ENCODE measurements at regions not wholly inside any gene's neighbourhood (a gene's known extent, or its start where the extent isn't known, plus 50 kb on each side); places are given as distances from the start of the nearest gene placed in this dataset.
A peak's percentile ranks its signal among the peaks of the same experiment; 100 is the strongest.

DNA sequence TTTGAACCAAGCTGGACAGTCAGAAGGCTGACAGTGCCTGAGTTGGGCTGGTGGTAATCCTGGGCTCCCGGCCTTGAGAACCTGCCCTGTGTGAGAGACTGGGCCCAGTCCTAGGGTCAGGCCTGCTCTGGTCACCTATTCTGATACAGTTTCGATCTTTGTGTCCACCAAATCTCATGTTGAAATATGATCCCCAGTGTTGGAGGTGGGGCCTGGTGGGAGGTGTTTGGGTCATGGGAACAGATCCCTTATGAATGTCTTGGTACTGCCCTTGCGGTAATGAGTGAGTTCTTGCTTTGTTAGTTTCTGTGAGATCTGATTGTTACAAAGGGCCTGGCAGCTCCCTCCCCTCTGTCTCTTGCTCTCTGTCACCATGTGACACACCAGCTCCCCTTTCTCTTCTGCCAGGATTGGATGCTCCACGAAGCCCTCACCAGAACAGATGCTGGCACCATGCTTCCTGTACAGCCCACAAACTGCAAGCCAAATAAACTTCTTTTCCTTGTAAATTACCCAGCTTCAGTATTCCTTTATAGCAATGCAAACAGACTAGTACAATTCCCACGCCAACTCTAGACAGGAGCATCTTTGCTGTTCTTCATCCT lies 111.8 kb upstream of the ZNF438 start:
- H3K4me3 ChIP-seq, result no peak overlapping the region
- H3K27ac ChIP-seq (replicated peaks in 1 of 4), result no peak overlapping the region
- H3K9me3 ChIP-seq, result no peaks in the 10 kb centered on the region
- TF ChIP-seq POLR2AphosphoS5 (IDR thresholded peaks at IDR 0.05) (no peak), POLR2A (IDR thresholded peaks at IDR 0.05; ENCODE audit: low read depth) (no peak)
- TF ChIP-seq, protein P1, sequence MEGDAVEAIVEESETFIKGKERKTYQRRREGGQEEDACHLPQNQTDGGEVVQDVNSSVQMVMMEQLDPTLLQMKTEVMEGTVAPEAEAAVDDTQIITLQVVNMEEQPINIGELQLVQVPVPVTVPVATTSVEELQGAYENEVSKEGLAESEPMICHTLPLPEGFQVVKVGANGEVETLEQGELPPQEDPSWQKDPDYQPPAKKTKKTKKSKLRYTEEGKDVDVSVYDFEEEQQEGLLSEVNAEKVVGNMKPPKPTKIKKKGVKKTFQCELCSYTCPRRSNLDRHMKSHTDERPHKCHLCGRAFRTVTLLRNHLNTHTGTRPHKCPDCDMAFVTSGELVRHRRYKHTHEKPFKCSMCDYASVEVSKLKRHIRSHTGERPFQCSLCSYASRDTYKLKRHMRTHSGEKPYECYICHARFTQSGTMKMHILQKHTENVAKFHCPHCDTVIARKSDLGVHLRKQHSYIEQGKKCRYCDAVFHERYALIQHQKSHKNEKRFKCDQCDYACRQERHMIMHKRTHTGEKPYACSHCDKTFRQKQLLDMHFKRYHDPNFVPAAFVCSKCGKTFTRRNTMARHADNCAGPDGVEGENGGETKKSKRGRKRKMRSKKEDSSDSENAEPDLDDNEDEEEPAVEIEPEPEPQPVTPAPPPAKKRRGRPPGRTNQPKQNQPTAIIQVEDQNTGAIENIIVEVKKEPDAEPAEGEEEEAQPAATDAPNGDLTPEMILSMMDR (IDR thresholded peaks at IDR 0.05), result no peak
- 92% methylated on average over 5 of the region's 5 CpGs for WGBS
- H3K36me3 ChIP-seq, result no peaks in the 10 kb centered on the region
- DNase-seq (ENCODE audit: extremely low spot score), result peak; percentile 83
- no peaks in the 10 kb centered on the region for H3K27me3 ChIP-seq
- intact Hi-C loops (cut with DNase I), result no loop called here
- peaks cover 4 to 15% (median 7%) of the 10 kb centered on the region in 4 donors for H3K4me1 ChIP-seq

DNA sequence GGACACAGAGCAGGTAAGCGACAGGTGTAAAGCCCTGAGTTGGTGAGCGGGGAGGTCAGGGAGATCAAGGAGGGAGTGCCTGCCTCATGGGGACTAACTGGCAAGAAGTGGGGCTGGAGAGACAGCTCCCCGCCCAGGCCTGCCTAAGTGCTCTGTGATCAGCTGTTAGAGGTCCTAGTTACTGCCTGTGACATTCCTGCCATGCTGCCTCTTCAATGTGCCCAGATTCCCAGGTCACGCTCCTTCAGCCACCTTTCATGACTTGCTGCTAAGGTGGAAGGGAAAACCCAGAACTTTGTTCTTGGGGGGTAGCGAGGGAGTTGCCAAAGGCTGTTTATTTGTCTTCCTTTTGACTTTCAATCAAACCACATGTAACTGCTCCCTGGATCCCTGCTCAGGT lies 114.3 kb upstream of the ZNF438 start:
- H3K36me3 ChIP-seq, result no peaks in the 10 kb centered on the region
- no peak overlapping the region for H3K4me3 ChIP-seq
- H3K27ac ChIP-seq (replicated peaks in 1 of 4), result no peak overlapping the region
- no peaks in the 10 kb centered on the region for H3K27me3 ChIP-seq
- peak; percentile 88 for DNase-seq (ENCODE audit: extremely low spot score)
- TF ChIP-seq, protein P1 (IDR thresholded peaks at IDR 0.05), result no peak
- no peak for TF ChIP-seq POLR2A (IDR thresholded peaks at IDR 0.05; ENCODE audit: low read depth)
- 73% methylated on average over 5 of the region's 5 CpGs for WGBS
- intact Hi-C loops (cut with DNase I), result no loop called here
- H3K9me3 ChIP-seq, result no peaks in the 10 kb centered on the region
- peaks cover 4 to 15% (median 7%) of the 10 kb centered on the region in 4 donors for H3K4me1 ChIP-seq

DNA sequence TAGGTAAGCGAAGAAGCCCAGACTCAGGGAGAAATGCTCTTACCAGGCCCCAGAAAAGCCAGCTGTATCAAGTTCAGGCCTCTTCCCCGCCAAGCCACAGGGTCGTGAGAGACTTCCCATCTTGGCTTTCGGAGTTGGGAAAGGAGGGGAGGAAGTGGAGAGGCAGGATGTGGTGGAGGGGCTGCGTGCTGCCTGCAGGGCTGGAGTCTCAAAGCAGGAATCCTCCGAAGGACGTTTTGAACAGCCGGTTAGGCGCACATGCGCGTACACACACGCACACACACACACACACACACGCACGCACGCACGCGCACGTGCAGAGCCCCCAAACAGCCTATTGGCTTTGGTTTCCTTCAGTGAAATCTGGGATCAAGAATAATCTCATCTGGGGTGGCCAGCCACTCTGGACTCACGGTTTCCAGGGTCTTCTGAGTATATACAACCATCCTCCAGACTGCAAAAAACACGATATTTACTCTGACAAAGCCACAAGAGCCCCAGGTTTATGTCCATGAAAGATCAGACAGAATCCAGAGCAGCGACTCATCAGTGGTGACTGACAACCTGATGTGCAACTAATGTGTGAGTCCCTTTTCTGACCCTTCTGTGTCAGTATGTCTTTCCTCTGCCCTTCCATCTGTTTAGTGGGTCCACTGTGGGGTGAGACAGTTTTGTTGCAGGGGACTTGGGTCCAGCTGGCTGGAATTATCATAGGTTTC lies 115.0 kb upstream of the ZNF438 start:
- H3K27me3 ChIP-seq, result no peaks in the 10 kb centered on the region
- TF ChIP-seq POLR2AphosphoS5 (IDR thresholded peaks at IDR 0.05) (no peak), EP300 (IDR thresholded peaks at IDR 0.05) (no peak), POLR2A (IDR thresholded peaks at IDR 0.05; ENCODE audit: low read depth) (no peak)
- TF ChIP-seq, protein P1 (IDR thresholded peaks at IDR 0.05), result no peak
- intact Hi-C loops (cut with DNase I), result no loop called here
- H3K4me1 ChIP-seq, result peaks cover 4 to 15% (median 7%) of the 10 kb centered on the region in 4 donors
- no peaks in the 10 kb centered on the region for H3K9me3 ChIP-seq
- peak overlapping the region in 1 of 4 donors; percentile 5 for H3K4me3 ChIP-seq
- peak; percentile 50 for DNase-seq (ENCODE audit: extremely low spot score)
- H3K36me3 ChIP-seq, result no peaks in the 10 kb centered on the region
- H3K27ac ChIP-seq (replicated peaks in 1 of 4), result no peak overlapping the region
- 49% methylated on average over 20 of the region's 21 CpGs for WGBS

DNA sequence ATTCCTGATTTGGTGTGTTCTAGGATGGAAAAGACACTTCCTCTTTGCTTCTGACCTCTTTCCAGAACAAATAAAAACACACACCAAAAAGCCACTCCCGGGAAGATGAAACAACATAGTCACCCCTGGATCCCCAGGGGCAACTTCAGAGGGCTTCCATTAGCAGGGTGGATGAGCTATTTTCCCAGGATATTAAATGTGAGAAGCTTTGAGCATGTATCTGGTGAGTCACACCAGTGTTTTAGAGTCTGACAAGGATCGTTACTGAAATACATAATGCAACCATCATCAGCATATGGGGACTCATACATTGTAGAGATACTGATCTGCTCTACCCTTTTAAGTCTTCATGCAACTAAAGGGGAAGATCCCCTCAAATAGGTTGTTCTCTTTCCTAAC lies 115.5 kb upstream of the ZNF438 start:
- H3K36me3 ChIP-seq, result no peaks in the 10 kb centered on the region
- H3K27ac ChIP-seq (replicated peaks in 1 of 4), result no peak overlapping the region
- H3K4me1 ChIP-seq, result peaks cover 4 to 15% (median 7%) of the 10 kb centered on the region in 4 donors
- H3K4me3 ChIP-seq, result no peak overlapping the region
- 74% methylated on average over 2 of the region's 2 CpGs for WGBS
- no peaks in the 10 kb centered on the region for H3K9me3 ChIP-seq
- H3K27me3 ChIP-seq, result no peaks in the 10 kb centered on the region
- DNase-seq (ENCODE audit: extremely low spot score), result no peak
- TF ChIP-seq EP300 (IDR thresholded peaks at IDR 0.05) (no peak), POLR2AphosphoS5 (IDR thresholded peaks at IDR 0.05) (no peak), POLR2A (IDR thresholded peaks at IDR 0.05; ENCODE audit: low read depth) (no peak)
- TF ChIP-seq, protein P1 (IDR thresholded peaks at IDR 0.05), result no peak
- intact Hi-C loops (cut with DNase I), result no loop called here

Measured in esophagus muscularis mucosa (tissue), 4 donors.